ENCODE measurements at regions not wholly inside any gene's neighbourhood (a gene's known extent, or its start where the extent isn't known, plus 50 kb on each side); places are given as distances from the start of the nearest gene placed in this dataset.

GRCh38 chr6:23335894-23336293 lies 766.5 kb downstream of the HDGFL1 start:
- TF ChIP-seq POLR2A (IDR thresholded peaks at IDR 0.05) (no peak), POLR2AphosphoS5 (IDR thresholded peaks at IDR 0.05) (no peak), CTCF (IDR thresholded peaks at IDR 0.05) (no peak), EP300 (IDR thresholded peaks at IDR 0.05) (no peak)

Data from sigmoid colon (tissue), 4 donors.